Liver (tissue), 8 donors: ENCODE measurements at regions not wholly inside any gene's neighbourhood (a gene's known extent, or its start where the extent isn't known, plus 50 kb on each side); places are given as distances from the start of the nearest gene placed in this dataset.

Experiments used
- DNase-seq: peaks from one replicate; pipeline ENCODE4 v3.0.0-alpha.2; 2017; ENCODE audit warnings: low spot score
- H3K27ac ChIP-seq, 2 donors: one replicate each; pipeline ENCODE4 v1.7.0; 2013; ENCODE audit warnings: inconsistent platforms in 2 of 2, low read length in 2 of 2, control low read depth in 1 of 2, low read depth in 1 of 2, mild to moderate bottlenecking in 1 of 2
- H3K27me3 ChIP-seq, 4 donors: one replicate each; pipeline versions ENCODE4 v1.6.1 to v1.7.0; 2013; ENCODE audit warnings: low read length in 3 of 4, inconsistent platforms in 1 of 4, mild to moderate bottlenecking in 1 of 4, moderate library complexity in 1 of 4; ENCODE audit not compliant: control insufficient read depth in 4 of 4, insufficient read depth in 4 of 4
- H3K36me3 ChIP-seq, 4 donors: one replicate each; pipeline versions ENCODE4 v1.6.1 to v1.7.0; 2013; ENCODE audit warnings: low read length in 3 of 4, mild to moderate bottlenecking in 3 of 4, low read depth in 1 of 4, moderate library complexity in 1 of 4; ENCODE audit not compliant: control insufficient read depth in 4 of 4, insufficient read depth in 3 of 4
- H3K4me1 ChIP-seq, 4 donors: one replicate each; pipeline versions ENCODE4 v1.6.1 to v1.7.0; 2013; ENCODE audit warnings: low read length in 3 of 4, mild to moderate bottlenecking in 3 of 4, moderate library complexity in 1 of 4; ENCODE audit not compliant: control insufficient read depth in 4 of 4, insufficient read depth in 4 of 4
- H3K4me3 ChIP-seq, 3 donors: one replicate each; pipeline versions ENCODE4 v1.6.1 to v1.7.0; 2013; ENCODE audit warnings: low read length in 3 of 3, control low read depth in 1 of 3, low read depth in 1 of 3, mild to moderate bottlenecking in 1 of 3
- H3K9ac ChIP-seq, 2 donors: one replicate each; pipeline ENCODE4 v1.7.0; 2013; ENCODE audit warnings: low read length in 2 of 2, mild to moderate bottlenecking in 2 of 2, moderate library complexity in 2 of 2, control low read depth in 1 of 2, low read depth in 1 of 2
- H3K9me3 ChIP-seq, 4 donors: one replicate each; pipeline versions ENCODE4 v1.6.1 to v1.7.0; 2013; ENCODE audit warnings: low read length in 3 of 4; ENCODE audit not compliant: control insufficient read depth in 4 of 4
- ATF3 ChIP-seq: IDR thresholded peaks from 2 replicates; pipeline ENCODE4 v1.6.1; 2016; ENCODE audit warnings: antibody characterized with exemption
- CTCF ChIP-seq: fragments of 150-350 bp; IDR thresholded peaks from 2 replicates; pipeline ENCODE4 v1.5.1; 2017; ENCODE audit warnings: improper control_type of control experiment, low read depth, low read length; ENCODE audit not compliant: missing input control
- EGR1 ChIP-seq, 2 donors: IDR thresholded peaks; 2 replicates each; pipeline ENCODE4 v1.6.1; 2016 to 2018; ENCODE audit warnings: antibody characterized with exemption in 2 of 2, low read depth in 2 of 2
- FOXA1 ChIP-seq: IDR thresholded peaks from 2 replicates; pipeline ENCODE4 v1.6.1; 2016; ENCODE audit warnings: antibody characterized with exemption
- FOXA2 ChIP-seq: IDR thresholded peaks from 2 replicates; pipeline ENCODE4 v1.6.1; 2016; ENCODE audit warnings: antibody characterized with exemption
- GABPA ChIP-seq, 2 donors: IDR thresholded peaks in 1 of 2; conservative IDR thresholded peaks in 1 of 2; 2 replicates each; pipeline ENCODE4 v1.6.1; 2016; ENCODE audit warnings: antibody characterized with exemption in 2 of 2, mild to moderate bottlenecking in 1 of 2, moderate library complexity in 1 of 2
- HNF4A ChIP-seq, 2 donors: conservative IDR thresholded peaks; 2 replicates each; pipeline ENCODE4 v1.6.1; 2016; ENCODE audit warnings: antibody characterized with exemption in 2 of 2, mild to moderate bottlenecking in 2 of 2
- HNF4G ChIP-seq: IDR thresholded peaks from 2 replicates; pipeline ENCODE4 v1.6.1; 2016; ENCODE audit warnings: antibody characterized with exemption
- JUND ChIP-seq, 2 donors: IDR thresholded peaks; 2 replicates each; pipeline ENCODE4 v1.6.1; 2016; ENCODE audit warnings: antibody characterized with exemption in 2 of 2
- MAX ChIP-seq: IDR thresholded peaks from 2 replicates; pipeline ENCODE4 v1.6.1; 2016; ENCODE audit warnings: antibody characterized with exemption
- NR2F2 ChIP-seq: IDR thresholded peaks from 2 replicates; pipeline ENCODE4 v1.6.1; 2016; ENCODE audit warnings: antibody characterized with exemption
- REST ChIP-seq: IDR thresholded peaks from 2 replicates; pipeline ENCODE4 v1.6.1; 2016; ENCODE audit warnings: antibody characterized with exemption, mild to moderate bottlenecking
- RXRA ChIP-seq, 2 donors: IDR thresholded peaks; 2 replicates each; pipeline ENCODE4 v1.6.1; 2017 to 2018; ENCODE audit warnings: antibody characterized with exemption in 2 of 2, mild to moderate bottlenecking in 1 of 2
- SP1 ChIP-seq: IDR thresholded peaks from 2 replicates; pipeline ENCODE4 v1.6.1; 2018; ENCODE audit warnings: antibody characterized with exemption, mild to moderate bottlenecking
- YY1 ChIP-seq: IDR thresholded peaks from 2 replicates; pipeline ENCODE4 v1.6.1; 2016; ENCODE audit warnings: antibody characterized with exemption, mild to moderate bottlenecking
- ZBTB33 ChIP-seq: IDR thresholded peaks from 2 replicates; pipeline ENCODE4 v1.6.1; 2016; ENCODE audit warnings: antibody characterized with exemption
- WGBS: extraction: QIAGEN DNeasy Blood & Tissue Kit; methylation state at CpG from one replicate; pipeline ENCODE4 v1.1.7; 2013; 5-methylcytosine and 5-hydroxymethylcytosine counted together
- donor health status: healthy.
- donor health status: healthy.
- donor health status: healthy.
- donor health status: healthy.
- donor health status: healthy.

- 51% methylated on average over 2 of the region's 2 CpGs for WGBS
- DNase-seq, result no peak
- TF ChIP-seq JUND (IDR thresholded peaks at IDR 0.05) (no peak), FOXA2 (no peak), SP1 (no peak), YY1 (no peak), HNF4G (no peak), RXRA (IDR thresholded peaks at IDR 0.05) (no peak), CTCF (no peak), NR2F2 (no peak), FOXA1 (no peak)
- Histone ChIP-seq H3K27me3 (no peaks in the 10 kb centered on the region), H3K36me3 (no peaks in the 10 kb centered on the region), H3K4me1 (no peaks in the 10 kb centered on the region), H3K9ac (no peak overlapping the region), H3K4me3 (no peak overlapping the region), H3K9me3 (no peaks in the 10 kb centered on the region), H3K27ac (no peak overlapping the region)
Observed at GRCh38 chr3:99425930-99426329, 212.5 kb upstream of the COL8A1 start.

- TF ChIP-seq YY1 (no peak), MAX (no peak), CTCF (no peak), NR2F2 (no peak), EGR1 (IDR thresholded peaks at IDR 0.05; ENCODE audit: low read depth in 2 of 2) (no peak), HNF4A (conservative IDR thresholded peaks at IDR 0.05) (no peak), RXRA (IDR thresholded peaks at IDR 0.05) (no peak), GABPA (IDR thresholded peaks at IDR 0.05 in 1 of 2, conservative IDR thresholded peaks at IDR 0.05 in 1 of 2) (no peak), JUND (IDR thresholded peaks at IDR 0.05) (no peak), REST (no peak), ATF3 (no peak), FOXA2 (no peak), FOXA1 (no peak), HNF4G (no peak), ZBTB33 (no peak)
- no peak overlapping the region for H3K9ac ChIP-seq
- no peak for DNase-seq
Observed at GRCh38 chr3:99419116-99419515, 219.3 kb upstream of the COL8A1 start.

More at GRCh38 chr3:99419116-99419515, 219.3 kb upstream of the COL8A1 start:
- H3K4me3 ChIP-seq, result no peak overlapping the region
- H3K9me3 ChIP-seq, result no peaks in the 10 kb centered on the region
- H3K27me3 ChIP-seq, result no peaks in the 10 kb centered on the region
- H3K27ac ChIP-seq, result no peak overlapping the region
- H3K4me1 ChIP-seq, result no peaks in the 10 kb centered on the region
- WGBS, result 30% methylated on average over 1 of the region's 1 CpG
- no peaks in the 10 kb centered on the region for H3K36me3 ChIP-seq
